ENCODE measurements at regions not wholly inside any gene's neighbourhood (a gene's known extent, or its start where the extent isn't known, plus 50 kb on each side); places are given as distances from the start of the nearest gene placed in this dataset.

GRCh38 chr13:59601993-59602392, 561.7 kb downstream of the DIAPH3 start:
- peaks cover 6% of the 10 kb centered on the region for H3K27me3 Mint-ChIP-seq (ENCODE audit: low read depth)
- H3K4me1 Mint-ChIP-seq (ENCODE audit: low read depth), result no peaks in the 10 kb centered on the region
- no peak overlapping the region for H3K4me3 Mint-ChIP-seq
- DNase-seq (no peak), ATAC-seq (replicated peaks in 1 of 2) (peak in 1 of 2 donors; percentile 47)
- peaks cover 0 to 4% of the 10 kb centered on the region in 2 donors for H3K36me3 Mint-ChIP-seq (ENCODE audit: insufficient read depth in 2 of 2)
- peaks cover 9 to 11% of the 10 kb centered on the region in 2 donors for H3K9me3 Mint-ChIP-seq
- no peak overlapping the region for H3K27ac Mint-ChIP-seq

GRCh38 chr13:59603646-59604045, 560.1 kb downstream of the DIAPH3 start:
- ATAC-seq (replicated peaks in 1 of 2), result no peak
- Mint-ChIP-seq H3K36me3 (ENCODE audit: insufficient read depth in 2 of 2) (peaks cover 0 to 2% of the 10 kb centered on the region in 2 donors), H3K27me3 (ENCODE audit: low read depth) (peaks cover 6% of the 10 kb centered on the region), H3K4me3 (no peak overlapping the region), H3K27ac (no peak overlapping the region), H3K4me1 (ENCODE audit: low read depth) (no peaks in the 10 kb centered on the region), H3K9me3 (peaks cover 8% of the 10 kb centered on the region in 2 donors)
- DNase-seq, result no peak

- Mint-ChIP-seq H3K27me3 (ENCODE audit: low read depth) (peaks cover 6% of the 10 kb centered on the region), H3K9me3 (peaks cover 0 to 3% of the 10 kb centered on the region in 2 donors), H3K4me1 (ENCODE audit: low read depth) (no peaks in the 10 kb centered on the region), H3K36me3 (ENCODE audit: insufficient read depth in 2 of 2) (no peaks in the 10 kb centered on the region), H3K27ac (no peak overlapping the region), H3K4me3 (no peak overlapping the region)
- DNase-seq (no peak), ATAC-seq (replicated peaks in 1 of 2) (no peak)
These were observed 556.6 kb downstream of the DIAPH3 start for GRCh38 chr13:59607172-59607571.

- no peak for ATAC-seq (replicated peaks in 1 of 2)
- Mint-ChIP-seq H3K4me1 (ENCODE audit: low read depth) (no peaks in the 10 kb centered on the region), H3K4me3 (no peak overlapping the region), H3K27me3 (ENCODE audit: low read depth) (peaks cover 2% of the 10 kb centered on the region), H3K36me3 (ENCODE audit: insufficient read depth in 2 of 2) (no peaks in the 10 kb centered on the region), H3K9me3 (peaks cover 0 to under 1% of the 10 kb centered on the region in 2 donors), H3K27ac (no peak overlapping the region)
- no peak for DNase-seq
These were observed 555.9 kb downstream of the DIAPH3 start for GRCh38 chr13:59607780-59608233.

- no peaks in the 10 kb centered on the region for H3K4me1 Mint-ChIP-seq (ENCODE audit: low read depth)
- no peaks in the 10 kb centered on the region for H3K27me3 Mint-ChIP-seq (ENCODE audit: low read depth)
- DNase-seq (no peak), ATAC-seq (replicated peaks in 1 of 2) (no peak)
- no peaks in the 10 kb centered on the region for H3K9me3 Mint-ChIP-seq
- no peaks in the 10 kb centered on the region for H3K36me3 Mint-ChIP-seq (ENCODE audit: insufficient read depth in 2 of 2)
- no peak overlapping the region for H3K4me3 Mint-ChIP-seq
- no peak overlapping the region for H3K27ac Mint-ChIP-seq
These were observed 554.3 kb downstream of the DIAPH3 start for GRCh38 chr13:59609421-59609820.
